Neural cell (in vitro differentiated cells): ENCODE measurements at regions not wholly inside any gene's neighbourhood (a gene's known extent, or its start where the extent isn't known, plus 50 kb on each side); places are given as distances from the start of the nearest gene placed in this dataset.

Experiments
- H2AFZ ChIP-seq: fragments of 200-600, 300-800 bp; sonication (generic), shearing (Covaris generic); 2 replicates; pipeline ENCODE4 v1.6.0; 2014; ENCODE audit warnings: low read depth, mild to moderate bottlenecking, antibody characterized with exemption, low read length, moderate library complexity
- H3F3A ChIP-seq: fragments of 200-600 bp; shearing (Covaris generic); 2 replicates; pipeline ENCODE4 v1.6.1; 2016; ENCODE audit warnings: mild to moderate bottlenecking, moderate library complexity, mixed read lengths, antibody characterized with exemption, low read length; ENCODE audit not compliant: insufficient read depth, poor library complexity, severe bottlenecking
- H3K27ac ChIP-seq: fragments of 200-600, 300-800 bp; sonication (generic), shearing (Covaris generic); 2 replicates; pipeline ENCODE4 v1.5.1; 2014; ENCODE audit warnings: mild to moderate bottlenecking, low read length, moderate library complexity
- H3K27me3 ChIP-seq: fragments of 300-800, 200-600 bp; sonication (generic), shearing (Covaris generic); 2 replicates; pipeline ENCODE4 v1.6.0; 2014; ENCODE audit warnings: mild to moderate bottlenecking, low read depth, low read length, moderate library complexity; ENCODE audit not compliant: insufficient read depth
- H3K36me3 ChIP-seq: fragments of 300-800, 200-600 bp; sonication (generic), shearing (Covaris generic); 2 replicates; pipeline ENCODE4 v1.5.1; 2014; ENCODE audit warnings: mild to moderate bottlenecking, antibody characterized with exemption, low read length, moderate library complexity; ENCODE audit not compliant: insufficient read depth
- H3K4me2 ChIP-seq: fragments of 300-800, 200-600 bp; sonication (generic), shearing (Covaris generic); 2 replicates; pipeline ENCODE4 v1.6.0; 2014; ENCODE audit warnings: mild to moderate bottlenecking, low read length
- H3K4me3 ChIP-seq: fragments of 300-800, 200-600 bp; sonication (generic), shearing (Covaris generic); 2 replicates; pipeline ENCODE4 v1.5.1; 2014; ENCODE audit warnings: mild to moderate bottlenecking, low read length, moderate library complexity
- H3K79me2 ChIP-seq: fragments of 200-600 bp; shearing (Covaris generic); replicated peaks from 2 replicates; pipeline ENCODE4 v1.6.0; 2014; ENCODE audit warnings: mild to moderate bottlenecking, low read length, moderate library complexity; ENCODE audit not compliant: insufficient read depth
- H3K9ac ChIP-seq: fragments of 300-800, 200-600 bp; sonication (generic), shearing (Covaris generic); 2 replicates; pipeline ENCODE4 v1.6.1; 2016; ENCODE audit warnings: mild to moderate bottlenecking, low read length, mixed read lengths
- H3K9me2 ChIP-seq: fragments of 200-600 bp; shearing (Covaris generic); 2 replicates; pipeline ENCODE4 v1.6.1; 2016; ENCODE audit warnings: mild to moderate bottlenecking, low read length, mixed read lengths; ENCODE audit not compliant: insufficient read depth
- H3K9me3 ChIP-seq: fragments of 200-600, 300-800 bp; sonication (generic), shearing (Covaris generic); 2 replicates; pipeline ENCODE4 v1.6.1; 2016; ENCODE audit warnings: mild to moderate bottlenecking, mixed run types, low read length, moderate library complexity, mixed read lengths
- H4K20me1 ChIP-seq: fragments of 200-600 bp; shearing (Covaris generic); 2 replicates; pipeline ENCODE4 v1.6.1; 2016; ENCODE audit warnings: mild to moderate bottlenecking, mixed run types; ENCODE audit not compliant: insufficient read depth
- EP300 ChIP-seq: fragments of 450-650 bp; conservative IDR thresholded peaks from 2 replicates; pipeline ENCODE4 v1.6.1; 2014; ENCODE audit warnings: antibody characterized with exemption, mild to moderate bottlenecking, moderate library complexity; ENCODE audit not compliant: poor library complexity, severe bottlenecking
- EZH2 ChIP-seq: fragments of 200-600, 300-800 bp; shearing (Covaris generic), sonication (generic); IDR thresholded peaks from 2 replicates; pipeline ENCODE4 v1.6.1; 2014; ENCODE audit warnings: antibody characterized with exemption, low read length, borderline replicate concordance, mild to moderate bottlenecking; ENCODE audit not compliant: insufficient read depth, poor library complexity, severe bottlenecking
- MXI1 ChIP-seq: fragments of 450-650 bp; conservative IDR thresholded peaks from 2 replicates; pipeline ENCODE4 v1.6.1; 2014; ENCODE audit warnings: antibody characterized with exemption, mild to moderate bottlenecking; ENCODE audit not compliant: poor library complexity, severe bottlenecking
- POLR2AphosphoS5 ChIP-seq: IDR thresholded peaks from 2 replicates; pipeline ENCODE4 v1.6.1; 2012
- RAD21 ChIP-seq: fragments of 450-650 bp; conservative IDR thresholded peaks from 2 replicates; pipeline ENCODE4 v1.6.1; 2014; ENCODE audit warnings: antibody characterized with exemption, mild to moderate bottlenecking, moderate library complexity
- SMC3 ChIP-seq: fragments of 450-650 bp; conservative IDR thresholded peaks from 2 replicates; pipeline ENCODE4 v1.6.1; 2014; ENCODE audit warnings: antibody characterized with exemption, mild to moderate bottlenecking, moderate library complexity; ENCODE audit not compliant: poor library complexity
- TAF1 ChIP-seq: IDR thresholded peaks from 2 replicates; pipeline ENCODE4 v1.6.1; 2012; ENCODE audit warnings: low read depth
- TF ChIP-seq, protein P1 (sequence below): IDR thresholded peaks from 2 replicates; pipeline ENCODE4 v1.6.1; 2012; ENCODE audit warnings: borderline replicate concordance
- TF ChIP-seq, protein P2 (sequence below): fragments of 450-650 bp; IDR thresholded peaks from 2 replicates; pipeline ENCODE4 v1.5.1; 2014; ENCODE audit warnings: antibody characterized with exemption, mild to moderate bottlenecking, moderate library complexity; ENCODE audit not compliant: poor library complexity, severe bottlenecking

DNA sequence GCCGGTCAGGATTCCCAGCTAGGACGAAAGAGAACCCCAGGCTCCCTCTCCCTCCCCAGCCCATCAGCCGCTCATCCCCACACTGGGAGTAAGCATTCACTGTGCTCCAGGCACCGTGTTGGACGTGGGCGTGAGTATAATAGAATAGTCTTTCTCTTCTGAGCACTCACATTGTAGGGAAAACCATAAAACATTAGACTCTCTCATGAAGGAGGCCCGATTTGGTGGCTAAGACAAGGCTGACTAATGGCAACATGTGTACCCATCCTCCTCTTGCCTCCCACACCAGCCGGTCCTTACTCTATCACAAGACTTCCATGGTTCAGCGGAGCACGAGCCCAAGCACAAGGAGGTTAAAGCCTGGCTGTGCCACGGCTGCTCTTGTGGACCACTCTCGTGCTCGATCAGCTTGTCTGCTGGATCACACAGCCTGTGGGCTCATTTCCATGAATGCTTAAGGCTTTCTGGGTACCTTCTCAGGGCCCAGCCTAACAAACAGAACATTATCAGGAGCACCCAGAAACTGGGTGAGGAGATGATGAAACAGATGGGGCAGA lies 540.9 kb upstream of the RAB6C start:
- H3K27me3 ChIP-seq, result no peaks in the 10 kb centered on the region
- TF ChIP-seq SMC3 (no peak), EP300 (no peak), MXI1 (no peak), POLR2AphosphoS5 (no peak), EZH2 (no peak), RAD21 (no peak), TAF1 (no peak)
- TF ChIP-seq, protein P1, sequence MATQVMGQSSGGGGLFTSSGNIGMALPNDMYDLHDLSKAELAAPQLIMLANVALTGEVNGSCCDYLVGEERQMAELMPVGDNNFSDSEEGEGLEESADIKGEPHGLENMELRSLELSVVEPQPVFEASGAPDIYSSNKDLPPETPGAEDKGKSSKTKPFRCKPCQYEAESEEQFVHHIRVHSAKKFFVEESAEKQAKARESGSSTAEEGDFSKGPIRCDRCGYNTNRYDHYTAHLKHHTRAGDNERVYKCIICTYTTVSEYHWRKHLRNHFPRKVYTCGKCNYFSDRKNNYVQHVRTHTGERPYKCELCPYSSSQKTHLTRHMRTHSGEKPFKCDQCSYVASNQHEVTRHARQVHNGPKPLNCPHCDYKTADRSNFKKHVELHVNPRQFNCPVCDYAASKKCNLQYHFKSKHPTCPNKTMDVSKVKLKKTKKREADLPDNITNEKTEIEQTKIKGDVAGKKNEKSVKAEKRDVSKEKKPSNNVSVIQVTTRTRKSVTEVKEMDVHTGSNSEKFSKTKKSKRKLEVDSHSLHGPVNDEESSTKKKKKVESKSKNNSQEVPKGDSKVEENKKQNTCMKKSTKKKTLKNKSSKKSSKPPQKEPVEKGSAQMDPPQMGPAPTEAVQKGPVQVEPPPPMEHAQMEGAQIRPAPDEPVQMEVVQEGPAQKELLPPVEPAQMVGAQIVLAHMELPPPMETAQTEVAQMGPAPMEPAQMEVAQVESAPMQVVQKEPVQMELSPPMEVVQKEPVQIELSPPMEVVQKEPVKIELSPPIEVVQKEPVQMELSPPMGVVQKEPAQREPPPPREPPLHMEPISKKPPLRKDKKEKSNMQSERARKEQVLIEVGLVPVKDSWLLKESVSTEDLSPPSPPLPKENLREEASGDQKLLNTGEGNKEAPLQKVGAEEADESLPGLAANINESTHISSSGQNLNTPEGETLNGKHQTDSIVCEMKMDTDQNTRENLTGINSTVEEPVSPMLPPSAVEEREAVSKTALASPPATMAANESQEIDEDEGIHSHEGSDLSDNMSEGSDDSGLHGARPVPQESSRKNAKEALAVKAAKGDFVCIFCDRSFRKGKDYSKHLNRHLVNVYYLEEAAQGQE, result no peak
- TF ChIP-seq, protein P2, sequence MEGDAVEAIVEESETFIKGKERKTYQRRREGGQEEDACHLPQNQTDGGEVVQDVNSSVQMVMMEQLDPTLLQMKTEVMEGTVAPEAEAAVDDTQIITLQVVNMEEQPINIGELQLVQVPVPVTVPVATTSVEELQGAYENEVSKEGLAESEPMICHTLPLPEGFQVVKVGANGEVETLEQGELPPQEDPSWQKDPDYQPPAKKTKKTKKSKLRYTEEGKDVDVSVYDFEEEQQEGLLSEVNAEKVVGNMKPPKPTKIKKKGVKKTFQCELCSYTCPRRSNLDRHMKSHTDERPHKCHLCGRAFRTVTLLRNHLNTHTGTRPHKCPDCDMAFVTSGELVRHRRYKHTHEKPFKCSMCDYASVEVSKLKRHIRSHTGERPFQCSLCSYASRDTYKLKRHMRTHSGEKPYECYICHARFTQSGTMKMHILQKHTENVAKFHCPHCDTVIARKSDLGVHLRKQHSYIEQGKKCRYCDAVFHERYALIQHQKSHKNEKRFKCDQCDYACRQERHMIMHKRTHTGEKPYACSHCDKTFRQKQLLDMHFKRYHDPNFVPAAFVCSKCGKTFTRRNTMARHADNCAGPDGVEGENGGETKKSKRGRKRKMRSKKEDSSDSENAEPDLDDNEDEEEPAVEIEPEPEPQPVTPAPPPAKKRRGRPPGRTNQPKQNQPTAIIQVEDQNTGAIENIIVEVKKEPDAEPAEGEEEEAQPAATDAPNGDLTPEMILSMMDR, result no peak
- no peak overlapping the region for H3K4me3 ChIP-seq
- no peaks in the 10 kb centered on the region for H3K9me2 ChIP-seq
- no peaks in the 10 kb centered on the region for H3K79me2 ChIP-seq
- H2AFZ ChIP-seq, result no peak overlapping the region
- no peaks in the 10 kb centered on the region for H4K20me1 ChIP-seq
- H3K36me3 ChIP-seq, result no peaks in the 10 kb centered on the region
- no peaks in the 10 kb centered on the region for H3F3A ChIP-seq
- no peak overlapping the region for H3K9ac ChIP-seq
- no peak overlapping the region for H3K27ac ChIP-seq
- H3K4me2 ChIP-seq, result no peak overlapping the region
- no peaks in the 10 kb centered on the region for H3K9me3 ChIP-seq

DNA sequence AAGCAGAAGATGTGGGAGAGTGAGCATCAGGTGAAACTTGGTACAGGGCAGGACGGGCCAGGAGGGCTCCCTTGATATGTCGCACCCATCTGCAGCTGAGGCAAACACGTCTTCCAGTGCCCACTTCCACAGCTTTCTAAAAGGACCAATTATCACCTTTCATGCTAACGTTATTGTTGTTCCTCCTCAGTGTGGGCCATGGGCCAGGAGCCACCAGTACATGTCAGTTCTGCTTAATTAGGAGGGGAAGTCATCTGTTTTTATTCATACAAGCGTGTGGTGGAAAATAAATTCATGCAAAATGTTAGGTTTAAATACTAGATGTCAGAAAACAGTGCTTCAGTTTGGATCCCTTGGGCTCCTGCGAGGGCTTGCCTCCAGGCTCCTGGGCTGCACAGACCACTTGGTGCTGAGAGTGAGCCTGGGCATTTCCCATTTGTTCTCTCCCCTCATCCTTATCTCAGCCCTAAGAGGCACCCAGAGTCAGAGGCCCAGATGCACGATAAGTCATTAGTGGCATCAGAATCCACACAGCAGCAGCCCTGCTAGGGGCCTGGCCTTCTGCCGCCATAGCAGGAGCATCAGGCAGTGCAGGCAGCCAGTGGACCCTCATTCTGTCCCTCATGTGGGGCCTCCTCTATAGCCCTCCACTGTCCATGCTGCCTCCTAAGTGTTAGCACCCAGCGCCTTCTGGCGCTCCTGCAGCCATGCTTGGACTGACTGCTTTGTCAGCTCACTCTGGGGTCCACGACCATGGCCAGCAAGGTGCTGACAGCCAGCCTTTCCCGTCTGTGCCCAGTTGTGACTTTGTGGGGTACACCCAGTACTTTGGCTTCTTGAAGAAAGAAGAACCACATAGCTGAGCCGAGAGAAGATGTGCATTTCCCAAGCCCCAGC lies 539.8 kb upstream of the RAB6C start:
- no peak overlapping the region for H3K4me2 ChIP-seq

More for the DNA sequence above, 539.8 kb upstream of the RAB6C start:
- H3K27ac ChIP-seq, result no peak overlapping the region
- H3K27me3 ChIP-seq, result no peaks in the 10 kb centered on the region
- H3F3A ChIP-seq, result no peaks in the 10 kb centered on the region
- no peak overlapping the region for H2AFZ ChIP-seq
- no peak for TF ChIP-seq POLR2AphosphoS5
- TF ChIP-seq EP300, result no peak
- no peak for TF ChIP-seq SMC3
- TF ChIP-seq, protein P2, result no peak
- TF ChIP-seq RAD21, result no peak
- TF ChIP-seq TAF1, result no peak
- no peak for TF ChIP-seq EZH2
- TF ChIP-seq MXI1, result no peak
- TF ChIP-seq, protein P1, result no peak
- H3K36me3 ChIP-seq, result no peaks in the 10 kb centered on the region
- no peak overlapping the region for H3K9ac ChIP-seq
- no peaks in the 10 kb centered on the region for H3K79me2 ChIP-seq
- no peaks in the 10 kb centered on the region for H4K20me1 ChIP-seq
- no peak overlapping the region for H3K4me3 ChIP-seq
- H3K9me3 ChIP-seq, result no peaks in the 10 kb centered on the region
- no peaks in the 10 kb centered on the region for H3K9me2 ChIP-seq
